Upper lobe of right lung (tissue), 1 donor: ENCODE measurements at regions not wholly inside any gene's neighbourhood (a gene's known extent, or its start where the extent isn't known, plus 50 kb on each side); places are given as distances from the start of the nearest gene placed in this dataset.

Source experiments
- ATAC-seq: fragments of 200-7000 bp; cut with Tn5 transposase; one replicate; pipeline ENCODE4 v1.9.1; 2020; ENCODE audit warnings: mild to moderate bottlenecking, moderate library complexity
- DNase-seq: peaks from one replicate; pipeline ENCODE4 v3.0.0-alpha.2; 2020
- H3K27ac ChIP-seq: fragments of 200-600 bp; one replicate; pipeline ENCODE4 v1.8.0; 2022
- H3K27me3 ChIP-seq: fragments of 200-600 bp; one replicate; pipeline ENCODE4 v1.8.0; 2022; ENCODE audit warnings: mild to moderate bottlenecking
- H3K36me3 ChIP-seq: fragments of 200-600 bp; one replicate; pipeline ENCODE4 v1.8.0; 2022
- H3K4me1 ChIP-seq: fragments of 200-600 bp; one replicate; pipeline ENCODE4 v1.8.0; 2022
- H3K4me3 ChIP-seq: fragments of 200-600 bp; one replicate; pipeline ENCODE4 v1.8.0; 2022; ENCODE audit warnings: mild to moderate bottlenecking
- H3K9me3 ChIP-seq: fragments of 200-600 bp; one replicate; pipeline ENCODE4 v1.8.0; 2022
- CTCF ChIP-seq: fragments of 200-600 bp; IDR thresholded peaks from one replicate; pipeline ENCODE4 v1.8.0; 2022; ENCODE audit warnings: antibody characterized with exemption
- intact Hi-C: fragments of 100-400 bp; cut with DNase I; formaldehyde crosslinking; loops from one replicate; pipeline ENCODE4 v1.11.0; 2022
- donor health status: DM: no; HTN: yes; CAD: no; lungs with severe emphysema.

GRCh38 chr2:16188261-16188890 lies 248.0 kb downstream of the MYCN start:
- Histone ChIP-seq H3K4me1 (no peaks in the 10 kb centered on the region), H3K27ac (no peak overlapping the region), H3K9me3 (no peaks in the 10 kb centered on the region), H3K36me3 (no peaks in the 10 kb centered on the region), H3K27me3 (no peaks in the 10 kb centered on the region), H3K4me3 (no peak overlapping the region)
- ATAC-seq (no peak), DNase-seq (no peak)
- TF ChIP-seq CTCF = no peak
- intact Hi-C loops = no loop called here

DNA sequence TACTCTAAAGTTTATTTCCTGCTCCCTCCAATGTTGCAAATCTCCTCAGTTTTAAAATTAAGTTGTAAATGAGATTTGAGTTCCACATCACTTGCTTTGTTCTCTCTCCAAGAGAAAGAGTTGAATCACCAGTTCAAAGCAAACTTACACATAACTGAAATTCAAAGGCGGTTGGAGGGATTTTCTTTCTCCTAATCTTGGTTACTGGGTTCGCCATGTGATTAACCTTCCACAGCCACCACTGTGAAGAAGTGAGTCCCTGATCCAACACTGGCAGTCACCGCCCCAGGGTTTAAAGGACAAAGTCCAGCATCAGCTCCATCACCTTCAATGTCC lies 247.1 kb downstream of the MYCN start:
- ATAC-seq (no peak), DNase-seq (no peak)
- Histone ChIP-seq H3K9me3 (no peaks in the 10 kb centered on the region), H3K27me3 (no peaks in the 10 kb centered on the region), H3K36me3 (no peaks in the 10 kb centered on the region), H3K4me3 (no peak overlapping the region), H3K27ac (no peak overlapping the region), H3K4me1 (no peaks in the 10 kb centered on the region)
- TF ChIP-seq CTCF = no peak
- intact Hi-C loops = no loop called here

- H3K4me3 ChIP-seq = no peak overlapping the region
- H3K36me3 ChIP-seq = no peaks in the 10 kb centered on the region
- no peak overlapping the region for H3K27ac ChIP-seq
- DNase-seq = no peak
- intact Hi-C loops = no loop called here
- H3K4me1 ChIP-seq = no peaks in the 10 kb centered on the region
- H3K27me3 ChIP-seq = no peaks in the 10 kb centered on the region
- no peaks in the 10 kb centered on the region for H3K9me3 ChIP-seq
- TF ChIP-seq CTCF = no peak
- no peak for ATAC-seq
These were observed 246.5 kb downstream of the MYCN start for GRCh38 chr2:16186661-16187481.

DNA sequence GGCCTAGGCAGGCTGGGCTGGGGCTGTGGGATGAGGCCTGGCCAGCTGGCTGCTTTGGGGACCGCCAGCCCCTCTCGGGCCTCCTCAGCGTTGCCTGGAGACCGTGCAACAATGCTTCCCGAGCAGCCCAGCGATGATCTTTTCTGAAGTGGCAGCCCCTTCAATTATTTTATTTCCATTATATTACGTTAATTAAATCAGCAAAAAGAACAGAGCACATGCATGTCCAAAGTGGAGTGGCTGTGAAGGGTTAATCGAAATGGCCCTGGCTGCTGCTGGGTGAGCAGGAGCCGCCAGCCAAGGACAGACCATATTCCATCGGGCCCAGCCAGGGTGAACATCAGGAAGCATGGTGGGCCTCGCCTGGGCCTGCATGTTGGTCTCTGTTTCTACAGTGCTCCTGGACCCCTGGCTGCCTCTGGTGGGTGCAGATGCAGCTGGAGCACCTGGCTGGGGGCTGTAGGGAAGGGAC lies 245.5 kb downstream of the MYCN start:
- H3K36me3 ChIP-seq = no peaks in the 10 kb centered on the region
- H3K27ac ChIP-seq = no peak overlapping the region
- DNase-seq (no peak), ATAC-seq (no peak)
- H3K4me3 ChIP-seq = no peak overlapping the region
- H3K9me3 ChIP-seq = no peaks in the 10 kb centered on the region
- H3K27me3 ChIP-seq = no peaks in the 10 kb centered on the region
- no peak for TF ChIP-seq CTCF
- no peaks in the 10 kb centered on the region for H3K4me1 ChIP-seq
- intact Hi-C loops = no loop called here

DNA sequence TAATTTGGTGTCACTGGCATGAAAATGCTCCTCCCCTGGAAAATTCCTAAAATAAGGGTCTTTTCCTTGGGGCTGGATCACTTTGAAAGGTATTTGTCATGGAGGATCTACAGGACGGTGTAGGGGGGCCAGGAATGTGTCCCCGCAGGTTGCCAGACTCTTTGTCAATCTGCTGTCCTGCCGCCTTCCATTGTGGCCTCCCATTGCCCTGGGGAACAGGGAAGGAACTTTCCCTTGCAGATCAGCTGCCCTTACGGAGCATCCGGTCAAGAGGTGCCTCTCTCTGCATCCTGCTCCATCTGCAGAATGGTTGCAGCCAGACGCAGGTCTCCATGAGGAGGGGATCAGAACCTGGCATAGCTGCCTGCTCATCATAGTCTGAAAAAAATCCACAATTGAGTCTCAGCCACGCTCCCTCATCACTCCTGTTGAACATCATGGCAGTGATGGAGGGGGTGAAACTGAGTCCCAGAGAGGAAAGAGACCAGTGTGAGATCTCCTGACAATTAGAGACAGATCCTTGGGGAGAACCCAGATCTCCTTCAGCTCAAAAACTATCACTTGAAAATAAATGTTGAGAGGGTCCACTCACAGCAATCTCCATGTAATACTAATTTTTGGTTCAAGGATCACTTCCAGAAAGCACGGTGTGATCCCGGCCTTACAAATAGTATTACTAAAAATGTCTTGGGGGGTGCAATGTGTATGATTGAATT lies 244.8 kb downstream of the MYCN start:
- intact Hi-C loops = no loop called here
- ATAC-seq (no peak), DNase-seq (no peak)
- Histone ChIP-seq H3K27me3 (no peaks in the 10 kb centered on the region), H3K27ac (no peak overlapping the region), H3K36me3 (no peaks in the 10 kb centered on the region), H3K4me3 (no peak overlapping the region), H3K9me3 (no peaks in the 10 kb centered on the region), H3K4me1 (no peaks in the 10 kb centered on the region)
- TF ChIP-seq CTCF = no peak
